Retinal pigment epithelial cell (primary cell): ENCODE measurements at regions not wholly inside any gene's neighbourhood (a gene's known extent, or its start where the extent isn't known, plus 50 kb on each side); places are given as distances from the start of the nearest gene placed in this dataset.

ENCODE experiments used
- DNase-seq: peaks from one replicate; pipeline ENCODE4 v3.0.0-alpha.2; 2010; ENCODE audit warnings: low read depth
- H3K4me3 ChIP-seq: 2 replicates; pipeline ENCODE4 v1.5.1; 2011; ENCODE audit warnings: mild to moderate bottlenecking, low read length, control low read depth, moderate library complexity
- TF ChIP-seq, protein P1 (sequence below): conservative IDR thresholded peaks from 2 replicates; pipeline ENCODE4 v1.5.1; 2011; ENCODE audit warnings: low read depth, low read length, control low read depth, inconsistent platforms

DNA sequence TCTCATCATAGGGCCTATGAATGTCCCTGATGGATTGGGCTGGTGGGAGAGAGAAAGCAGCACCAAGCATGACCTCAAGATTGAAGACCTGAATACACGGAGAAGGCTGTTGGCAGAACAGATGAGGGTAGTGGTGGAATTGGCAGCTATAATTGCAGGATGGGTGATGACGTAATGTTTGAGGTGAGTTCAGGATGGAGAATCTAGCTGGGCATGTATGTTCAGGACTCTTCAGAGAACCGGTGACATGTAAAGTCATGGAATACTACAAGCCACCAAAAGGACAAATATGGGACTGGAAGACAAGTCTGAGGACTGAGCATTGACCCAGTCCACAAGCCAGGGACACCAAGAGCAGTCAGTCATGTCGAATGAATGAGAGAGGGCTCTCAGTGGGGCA, 999.8 kb upstream of the TMEM132C start:
- DNase-seq: no peak
- TF ChIP-seq, protein P1, sequence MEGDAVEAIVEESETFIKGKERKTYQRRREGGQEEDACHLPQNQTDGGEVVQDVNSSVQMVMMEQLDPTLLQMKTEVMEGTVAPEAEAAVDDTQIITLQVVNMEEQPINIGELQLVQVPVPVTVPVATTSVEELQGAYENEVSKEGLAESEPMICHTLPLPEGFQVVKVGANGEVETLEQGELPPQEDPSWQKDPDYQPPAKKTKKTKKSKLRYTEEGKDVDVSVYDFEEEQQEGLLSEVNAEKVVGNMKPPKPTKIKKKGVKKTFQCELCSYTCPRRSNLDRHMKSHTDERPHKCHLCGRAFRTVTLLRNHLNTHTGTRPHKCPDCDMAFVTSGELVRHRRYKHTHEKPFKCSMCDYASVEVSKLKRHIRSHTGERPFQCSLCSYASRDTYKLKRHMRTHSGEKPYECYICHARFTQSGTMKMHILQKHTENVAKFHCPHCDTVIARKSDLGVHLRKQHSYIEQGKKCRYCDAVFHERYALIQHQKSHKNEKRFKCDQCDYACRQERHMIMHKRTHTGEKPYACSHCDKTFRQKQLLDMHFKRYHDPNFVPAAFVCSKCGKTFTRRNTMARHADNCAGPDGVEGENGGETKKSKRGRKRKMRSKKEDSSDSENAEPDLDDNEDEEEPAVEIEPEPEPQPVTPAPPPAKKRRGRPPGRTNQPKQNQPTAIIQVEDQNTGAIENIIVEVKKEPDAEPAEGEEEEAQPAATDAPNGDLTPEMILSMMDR: no peak

DNA sequence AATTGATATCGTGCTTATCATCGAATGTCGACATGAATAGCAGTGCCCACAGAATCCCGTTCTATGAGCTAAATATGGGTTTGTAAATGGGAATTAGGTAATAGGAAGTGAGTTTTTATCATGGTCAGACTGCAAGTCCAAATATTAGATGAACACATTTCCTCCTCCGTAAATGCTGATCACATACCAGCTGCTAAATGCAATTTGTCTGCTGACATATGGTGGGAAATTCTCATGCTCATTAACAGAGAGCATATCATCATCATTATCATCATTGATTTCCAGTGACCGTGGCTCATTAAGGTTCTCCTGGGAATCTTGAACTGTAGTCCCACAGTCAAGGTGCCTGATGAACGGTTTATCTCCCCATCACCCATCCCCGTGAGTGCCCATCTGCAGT, 998.8 kb upstream of the TMEM132C start:
- H3K4me3 ChIP-seq: no peak overlapping the region
- TF ChIP-seq, protein P1: no peak
- DNase-seq: no peak

More for the DNA sequence above, 999.8 kb upstream of the TMEM132C start:
- H3K4me3 ChIP-seq: no peak overlapping the region

DNA sequence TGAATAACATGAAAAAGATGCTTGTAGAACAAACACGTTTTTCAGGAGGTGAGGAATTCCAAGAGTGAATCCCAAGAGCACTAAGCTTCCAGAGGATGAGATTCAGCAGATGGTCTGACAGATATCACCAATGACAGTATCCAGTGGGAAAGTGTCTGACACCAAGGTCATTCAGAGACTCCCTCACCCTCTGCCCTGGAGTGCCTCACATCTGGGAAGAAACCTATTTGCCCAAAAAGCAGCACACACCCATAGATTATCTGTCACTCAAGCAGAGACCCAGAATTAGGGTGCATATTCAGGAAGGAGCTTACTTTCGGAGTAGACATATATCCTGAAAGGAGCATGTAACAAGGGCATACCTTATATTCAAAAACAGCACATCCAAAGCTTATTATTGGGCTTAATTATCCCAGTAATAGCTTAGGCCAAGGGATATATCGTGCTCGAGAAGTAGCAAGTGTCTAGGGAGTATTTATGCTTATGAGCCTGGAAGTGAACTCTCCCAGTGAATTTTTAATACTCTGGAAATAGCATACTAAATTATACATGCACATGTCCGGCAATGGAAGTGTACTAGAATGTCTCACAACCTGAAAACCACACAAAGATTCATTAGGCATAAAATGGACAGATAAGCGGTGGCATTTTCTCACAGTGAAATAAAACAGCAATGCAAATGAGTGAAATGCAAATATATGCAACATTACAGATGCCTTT, 998.1 kb upstream of the TMEM132C start:
- H3K4me3 ChIP-seq: no peak overlapping the region
- DNase-seq: no peak
- TF ChIP-seq, protein P1: no peak

DNA sequence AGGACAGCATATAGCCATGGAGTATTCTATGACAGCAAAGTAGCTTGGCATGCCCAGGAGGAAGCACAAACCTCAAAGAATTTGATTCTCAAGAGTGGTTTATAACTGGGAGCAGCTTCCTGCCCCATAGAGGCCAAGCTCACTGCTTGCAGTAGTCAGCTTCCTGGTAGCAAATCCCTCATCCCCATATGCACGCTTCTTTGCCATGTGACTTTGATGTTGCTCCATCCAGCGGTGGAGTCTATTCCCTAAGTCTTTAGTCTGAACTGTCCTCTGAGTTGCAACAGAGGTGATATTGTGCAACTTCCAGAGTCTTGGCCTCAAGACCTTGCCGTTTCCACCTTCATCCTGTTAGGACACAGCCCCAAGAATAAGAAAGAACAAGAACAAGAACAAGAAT, 996.8 kb upstream of the TMEM132C start:
- no peak overlapping the region for H3K4me3 ChIP-seq
- TF ChIP-seq, protein P1: no peak
- no peak for DNase-seq

DNA sequence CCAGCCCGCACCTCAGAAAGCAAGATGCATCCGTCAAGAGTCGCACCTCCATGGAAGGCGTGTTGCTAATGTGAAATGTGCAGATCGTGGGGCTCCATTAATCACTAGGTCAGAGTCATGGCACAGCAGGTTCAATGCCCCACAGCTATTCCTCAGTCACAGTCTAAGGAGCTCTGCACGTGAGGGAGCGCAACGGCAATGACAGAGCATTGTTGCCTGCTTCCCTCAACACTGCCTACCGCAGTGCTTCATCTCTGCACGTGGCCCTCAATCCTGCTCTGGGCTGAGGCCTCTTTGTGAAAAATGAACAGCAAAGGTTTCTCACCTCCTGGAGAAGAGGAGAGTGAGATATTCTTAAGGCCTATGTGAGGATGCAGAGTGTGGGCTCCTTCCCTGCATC, 995.2 kb upstream of the TMEM132C start:
- no peak for DNase-seq
- TF ChIP-seq, protein P1: no peak
- H3K4me3 ChIP-seq: no peak overlapping the region

DNA sequence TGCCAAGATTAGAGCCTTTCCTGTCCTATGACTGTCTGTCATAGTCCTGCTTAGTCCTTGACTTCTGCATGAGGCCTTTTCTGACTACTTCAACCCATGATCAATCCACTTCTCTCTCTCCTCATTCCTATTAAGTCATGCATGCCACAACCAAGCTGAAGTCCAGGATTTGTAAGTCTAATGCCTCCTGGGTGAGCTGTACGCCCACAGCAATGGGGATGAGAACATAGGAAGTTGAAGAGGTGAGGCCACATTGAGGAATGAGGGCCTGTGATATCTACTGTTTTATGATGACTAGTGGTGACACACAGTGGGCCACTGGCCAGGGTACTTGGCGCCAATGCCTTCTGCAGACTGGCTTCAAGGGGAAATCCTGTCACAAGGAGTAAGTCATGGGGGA, 994.1 kb upstream of the TMEM132C start:
- TF ChIP-seq, protein P1: no peak
- H3K4me3 ChIP-seq: no peak overlapping the region
- no peak for DNase-seq

DNA sequence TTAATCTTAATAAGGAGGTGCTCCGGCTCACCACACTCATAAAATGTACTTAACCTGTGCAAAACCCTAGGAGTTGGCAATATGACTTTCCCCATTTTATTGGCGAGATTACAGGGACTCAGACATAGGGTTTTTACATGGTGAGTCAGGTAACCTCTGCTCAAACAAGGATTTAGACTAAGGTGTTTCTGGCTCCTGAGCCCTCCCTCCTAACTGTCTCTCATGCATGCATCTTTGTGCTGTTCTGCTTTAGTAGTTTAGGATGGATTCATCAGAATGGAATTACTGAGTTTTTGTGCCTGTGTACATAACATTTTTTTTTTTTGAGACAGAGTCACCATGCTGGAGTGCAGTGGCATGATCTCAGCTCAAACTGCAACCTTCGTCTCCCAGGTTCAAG, 993.3 kb upstream of the TMEM132C start:
- DNase-seq: no peak
- no peak overlapping the region for H3K4me3 ChIP-seq
- TF ChIP-seq, protein P1: no peak
